Stimulated activated CD4-positive, alpha-beta T cell treated with anti-CD3 and anti-CD28 coated beads, Interleukin-4, amount 100 ng/mL, for 48 hours (primary cell): ENCODE measurements at regions not wholly inside any gene's neighbourhood (a gene's known extent, or its start where the extent isn't known, plus 50 kb on each side); places are given as distances from the start of the nearest gene placed in this dataset.
"Not testable (repeated sequence)": the region's sequence is repeated elsewhere in the genome, so short reads cannot be mapped to it uniquely, and the experiment has no call there.

Experiments
- DNase-seq, 2 donors: peaks; one replicate each; pipeline ENCODE4 v3.0.0-alpha.2; 2020; ENCODE audit warnings: low read depth in 2 of 2

DNA sequence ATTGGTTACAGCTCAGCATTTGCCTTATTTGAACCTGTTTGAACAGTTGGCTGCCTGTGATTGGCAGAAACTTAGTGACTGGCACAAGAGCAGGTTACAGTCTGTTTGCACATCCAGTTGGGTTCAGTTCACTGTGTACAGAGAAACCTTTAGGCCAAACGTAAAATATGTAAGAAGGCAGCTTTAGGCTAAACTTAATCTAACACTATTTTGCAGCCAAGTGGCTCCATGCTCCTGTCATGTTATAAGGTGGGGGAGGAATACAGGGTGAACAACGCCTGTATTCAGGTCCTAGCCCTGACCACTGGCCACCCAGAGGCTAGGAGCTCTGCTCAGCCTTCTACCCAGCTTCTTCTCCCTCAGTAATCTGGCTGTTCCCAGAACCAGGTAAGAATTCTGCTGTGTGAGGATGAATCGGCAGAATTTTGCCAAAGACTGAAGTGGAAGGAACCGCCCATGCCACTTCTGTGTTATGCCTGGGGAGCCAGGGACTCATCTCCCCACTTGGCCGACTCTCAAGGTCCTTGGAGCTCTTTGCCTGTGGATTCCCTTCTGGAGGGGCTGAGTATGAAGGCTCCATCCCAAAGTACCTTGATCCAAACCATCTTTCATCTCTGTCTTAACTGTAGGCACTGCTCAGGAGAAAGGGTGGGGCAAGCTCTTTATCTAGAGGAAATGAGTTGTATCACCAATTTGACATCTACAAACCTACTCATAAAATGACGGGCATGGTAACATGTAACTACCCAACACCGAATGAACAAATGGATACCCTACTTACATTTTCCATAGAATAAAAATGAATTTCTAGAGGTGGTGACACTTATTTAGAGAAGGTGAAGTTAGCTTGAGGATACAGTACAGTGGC lies 164.4 kb upstream of the NAMPT start:
- DNase-seq = no peak

DNA sequence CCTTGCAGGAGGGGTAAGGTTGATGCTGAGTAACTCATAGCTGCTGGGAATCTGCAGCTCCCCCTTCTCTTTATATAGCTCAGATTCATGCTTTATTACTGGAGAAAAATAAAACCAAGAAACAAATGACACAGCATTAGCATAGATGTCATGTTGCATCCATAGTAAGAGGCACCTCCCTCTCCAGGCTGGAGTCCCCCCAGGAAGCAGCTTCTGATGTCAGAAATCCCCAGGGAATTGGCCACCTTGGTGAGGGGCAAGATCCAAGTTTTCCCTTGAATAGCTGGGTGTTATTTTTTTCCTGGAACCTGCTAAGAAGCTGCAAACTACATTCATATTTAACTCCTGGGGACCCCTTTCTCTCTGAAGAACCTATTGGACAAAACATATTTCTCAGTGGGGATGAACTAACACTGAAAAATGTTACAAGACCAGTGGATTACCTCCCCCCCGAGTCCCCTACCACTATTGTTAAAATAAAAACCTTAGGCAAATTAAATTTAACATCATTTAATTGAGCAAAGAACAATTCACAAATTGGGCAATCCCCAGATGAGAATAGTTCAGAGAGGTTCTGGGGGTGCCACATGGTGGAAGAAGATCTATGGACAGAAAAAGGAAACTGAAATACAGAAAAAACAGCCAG lies 163.7 kb upstream of the NAMPT start:
- DNase-seq = no peak

DNA sequence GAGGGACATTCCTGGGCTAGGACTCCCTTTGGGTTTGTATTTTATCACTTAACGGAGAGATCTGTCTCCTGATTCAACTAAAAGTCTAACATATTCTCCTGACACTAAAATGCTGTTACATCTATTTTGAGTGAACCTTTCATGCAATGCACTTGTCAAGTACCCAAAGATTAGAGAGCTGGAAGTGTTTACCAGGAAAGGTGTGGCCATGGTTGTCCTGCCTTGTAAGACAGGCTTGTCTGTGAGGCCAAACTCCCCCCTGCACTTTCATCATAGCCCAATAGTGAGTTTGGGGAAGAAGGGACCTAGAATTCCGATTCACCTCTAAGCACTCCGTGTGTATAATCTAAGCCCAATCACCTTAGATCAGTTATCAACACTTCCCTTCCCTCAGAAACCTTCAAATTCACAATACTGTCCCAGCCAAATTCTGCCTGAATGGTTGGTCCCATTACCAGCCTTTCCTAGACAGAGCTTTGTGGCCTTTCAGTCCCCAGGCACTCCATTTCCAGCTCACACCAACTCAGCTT lies 162.6 kb upstream of the NAMPT start:
- DNase-seq = no peak

DNA sequence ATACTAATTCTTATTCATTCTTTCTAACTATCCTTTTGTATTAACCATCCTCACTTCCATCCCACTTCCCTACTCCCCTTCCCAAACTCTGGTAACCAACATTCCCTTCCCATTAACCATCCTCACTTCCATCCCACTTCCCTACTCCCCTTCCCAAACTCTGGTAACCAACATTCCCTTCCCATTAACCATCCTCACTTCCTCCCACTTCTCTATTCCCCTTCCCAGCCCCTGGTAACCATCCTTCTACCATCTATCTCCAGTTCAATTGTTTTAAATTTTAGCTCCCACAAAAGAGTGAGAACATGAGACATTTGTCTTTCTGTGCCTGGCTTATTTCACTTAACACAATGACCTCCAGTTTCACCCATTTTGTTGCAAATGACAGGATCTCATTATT lies 160.6 kb upstream of the NAMPT start:
- not testable (repeated sequence) for DNase-seq

DNA sequence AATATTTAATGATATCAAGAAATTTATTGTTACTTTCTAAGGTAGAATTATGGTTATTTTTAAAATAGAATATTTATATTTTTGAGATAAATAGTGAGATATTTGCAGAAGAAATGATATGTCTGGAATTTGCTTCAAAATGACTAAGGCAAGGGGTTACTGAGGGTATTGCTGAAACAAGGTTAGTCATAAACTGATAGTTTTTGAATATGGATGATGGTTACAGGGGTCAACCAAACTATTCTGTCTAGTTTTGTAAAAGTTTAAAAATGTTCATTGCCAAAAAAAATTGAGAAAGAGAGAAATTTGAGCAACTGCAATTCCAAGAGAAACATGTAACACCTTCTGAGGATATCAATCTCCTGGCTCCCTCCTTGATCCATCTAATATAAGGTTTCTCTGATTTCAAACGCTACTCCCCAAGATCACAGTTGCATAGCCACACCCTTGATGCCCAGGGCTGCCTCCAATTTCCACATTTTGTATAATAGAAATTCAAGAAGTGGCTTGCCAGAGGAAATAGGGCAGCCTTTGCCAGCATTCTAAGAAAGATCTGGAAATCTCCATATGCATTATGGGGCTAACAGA lies 159.4 kb upstream of the NAMPT start:
- no peak for DNase-seq

DNA sequence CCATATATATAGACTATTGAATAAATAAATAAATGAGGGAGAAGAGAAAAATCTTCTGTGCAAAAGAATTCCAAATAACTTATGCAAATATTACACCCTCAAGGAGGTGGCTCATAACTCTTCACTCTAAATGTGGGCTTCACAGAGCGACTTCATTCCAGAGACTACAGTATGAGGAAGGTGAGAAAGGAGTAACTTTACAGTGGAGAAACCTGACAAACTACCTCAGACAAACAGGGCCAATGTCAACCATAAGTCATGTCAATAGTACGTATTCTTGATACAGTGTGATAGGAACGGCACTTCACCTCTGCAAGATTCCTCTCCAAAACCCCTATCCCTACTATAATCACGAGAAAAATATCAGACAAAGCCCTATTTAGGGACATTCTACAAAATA lies 158.4 kb upstream of the NAMPT start:
- no peak for DNase-seq

DNA sequence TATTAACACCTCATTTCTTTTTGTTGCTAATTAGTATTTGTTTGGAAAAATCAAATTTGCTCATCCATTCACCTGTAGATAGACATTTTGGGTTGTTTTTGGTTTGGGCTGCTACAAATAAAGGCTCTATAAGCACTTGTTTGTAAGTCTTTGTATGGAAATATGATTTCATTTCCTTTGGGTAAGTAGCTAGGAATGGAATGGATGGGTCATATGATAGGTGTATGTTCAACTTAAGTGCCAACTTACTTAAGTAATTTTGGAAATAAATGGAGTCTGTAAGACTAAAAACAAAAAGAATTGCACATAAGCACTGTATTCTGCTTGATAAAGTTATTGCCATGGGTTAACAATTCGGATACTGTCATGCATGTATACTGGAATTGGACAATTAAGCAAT lies 157.7 kb upstream of the NAMPT start:
- DNase-seq = no peak

DNA sequence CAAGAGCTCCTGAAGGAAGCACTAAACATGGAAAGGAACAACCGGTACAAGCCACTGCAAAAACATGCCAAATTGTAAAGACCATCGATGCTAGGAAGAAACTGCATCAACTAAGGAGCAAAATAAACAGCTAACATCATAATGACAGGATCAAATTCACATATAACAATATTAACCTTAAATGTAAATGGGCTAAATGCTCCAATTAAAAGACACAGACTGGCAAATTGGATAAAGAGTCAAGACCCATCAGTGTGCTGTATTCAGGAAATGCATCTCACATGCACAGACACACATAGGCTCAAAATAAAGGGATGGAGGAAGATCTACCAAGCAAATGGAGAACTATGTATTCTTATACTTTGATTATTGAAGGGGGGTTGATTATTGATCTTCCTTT lies 156.6 kb upstream of the NAMPT start:
- not testable (repeated sequence) for DNase-seq

DNA sequence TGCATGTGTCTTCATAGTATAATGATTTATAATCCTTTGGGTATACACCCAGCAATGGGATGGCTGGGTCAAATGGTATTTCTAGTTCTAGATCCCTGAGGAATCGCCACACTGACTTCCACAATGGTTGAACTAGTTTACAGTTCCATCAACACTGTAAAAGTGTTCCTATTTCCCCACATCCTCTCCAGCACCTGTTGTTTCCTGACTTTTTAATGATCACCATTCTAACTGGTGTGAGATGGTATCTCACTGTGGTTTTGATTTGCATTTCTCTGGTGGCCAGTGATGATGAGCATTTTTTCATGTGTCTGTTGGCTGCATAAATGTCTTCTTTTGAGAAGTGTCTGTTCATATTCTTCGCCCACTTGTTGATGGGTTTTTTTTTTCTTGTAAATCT lies 152.2 kb upstream of the NAMPT start:
- not testable (repeated sequence) for DNase-seq

DNA sequence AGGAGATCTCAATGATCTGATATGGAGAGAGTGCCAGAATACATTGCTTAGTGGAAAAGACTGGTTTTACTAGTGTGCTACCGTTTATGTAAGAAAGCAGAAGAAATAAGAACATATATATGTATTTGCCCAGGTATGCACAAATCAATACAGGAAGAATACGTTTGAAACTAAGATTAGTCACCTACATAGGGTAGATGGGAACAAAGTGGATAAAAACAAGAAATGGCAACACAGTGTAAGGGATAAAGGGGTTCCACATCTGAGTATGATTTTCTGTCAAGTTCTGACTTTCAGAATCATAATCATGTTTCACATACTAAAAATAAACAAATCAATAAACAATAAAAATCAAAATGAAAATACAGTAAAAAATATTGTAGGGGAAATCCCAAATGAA lies 148.6 kb upstream of the NAMPT start:
- no peak for DNase-seq

DNA sequence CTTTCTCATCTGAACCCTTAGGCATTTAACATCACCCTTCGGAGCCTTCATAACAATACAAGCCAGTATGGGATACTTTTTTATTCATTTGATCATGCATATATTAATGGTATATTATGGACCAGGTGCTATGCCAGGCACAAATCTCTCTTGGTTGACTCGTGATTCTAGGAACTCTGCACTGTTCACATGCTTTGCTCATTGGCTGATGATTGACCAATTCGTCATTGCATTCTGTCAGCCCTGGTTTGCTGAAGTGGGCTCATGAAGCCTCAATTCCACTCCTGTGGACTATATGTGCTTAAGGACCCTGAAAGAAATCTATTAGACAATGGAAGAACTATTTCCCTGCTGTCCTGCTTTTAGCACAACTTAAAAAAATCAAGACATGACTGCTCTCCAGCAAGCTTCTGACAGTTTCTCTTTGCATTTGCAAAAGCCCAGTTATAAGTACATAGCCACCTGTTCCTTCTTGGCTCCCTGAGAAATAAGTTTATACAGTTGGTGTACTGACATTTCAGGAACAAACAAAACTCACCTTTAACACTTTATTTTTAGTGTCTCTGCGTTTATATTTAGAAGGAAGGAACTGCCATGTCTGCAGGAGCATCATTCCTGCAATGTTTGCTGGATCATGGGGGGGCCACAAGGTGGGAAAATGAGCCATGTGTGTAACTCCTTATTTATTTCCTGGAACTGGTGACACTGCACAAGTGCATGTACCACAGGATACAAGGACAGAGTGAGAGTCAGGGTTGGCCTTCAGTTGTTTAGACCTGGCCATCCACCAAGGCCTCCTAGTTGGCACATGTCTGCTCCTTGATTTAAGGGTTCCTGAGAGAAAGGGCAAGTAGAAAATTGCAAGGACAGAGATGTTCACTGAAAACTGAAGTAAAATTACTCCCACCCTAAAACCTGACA lies 146.0 kb upstream of the NAMPT start:
- DNase-seq = no peak

DNA sequence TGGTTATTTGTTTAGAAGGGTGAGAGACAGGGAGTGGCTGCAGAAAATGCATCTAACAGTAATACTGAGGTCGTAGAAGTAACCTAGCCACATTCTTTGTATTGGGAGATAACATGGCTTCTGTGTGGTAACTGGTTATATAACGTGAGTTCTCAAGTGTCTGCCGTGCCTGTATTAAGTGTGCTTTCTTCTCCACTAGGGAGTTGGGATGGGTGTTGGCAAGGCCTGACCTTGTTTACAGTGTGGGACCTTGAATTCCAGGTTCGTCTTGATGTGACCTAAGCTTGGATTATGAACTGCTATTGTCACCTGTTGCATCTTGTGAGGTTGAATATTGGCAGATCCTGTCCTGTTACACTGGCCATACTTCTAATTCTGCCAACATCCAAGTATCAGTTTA lies 145.3 kb upstream of the NAMPT start:
- no peak for DNase-seq

DNA sequence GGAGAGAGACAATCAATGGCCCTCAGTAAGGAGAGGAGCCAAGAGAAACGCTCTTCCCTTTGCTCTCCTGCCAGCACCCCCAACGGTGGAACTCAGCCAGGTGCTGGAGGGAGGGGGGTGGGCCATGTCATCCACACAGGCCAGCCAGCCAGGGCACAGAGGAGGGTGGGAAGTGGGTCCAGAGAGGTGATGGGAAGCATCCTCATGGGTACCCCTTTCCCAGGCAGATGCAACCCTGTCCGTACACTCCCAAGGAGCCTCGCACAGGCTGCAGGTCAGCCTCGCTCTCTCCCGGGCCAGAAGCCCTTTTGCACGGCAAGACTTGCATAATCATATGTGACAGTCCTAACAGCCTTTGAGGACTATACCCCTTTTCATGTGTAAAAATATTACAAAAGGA lies 142.0 kb upstream of the NAMPT start:
- no peak for DNase-seq

DNA sequence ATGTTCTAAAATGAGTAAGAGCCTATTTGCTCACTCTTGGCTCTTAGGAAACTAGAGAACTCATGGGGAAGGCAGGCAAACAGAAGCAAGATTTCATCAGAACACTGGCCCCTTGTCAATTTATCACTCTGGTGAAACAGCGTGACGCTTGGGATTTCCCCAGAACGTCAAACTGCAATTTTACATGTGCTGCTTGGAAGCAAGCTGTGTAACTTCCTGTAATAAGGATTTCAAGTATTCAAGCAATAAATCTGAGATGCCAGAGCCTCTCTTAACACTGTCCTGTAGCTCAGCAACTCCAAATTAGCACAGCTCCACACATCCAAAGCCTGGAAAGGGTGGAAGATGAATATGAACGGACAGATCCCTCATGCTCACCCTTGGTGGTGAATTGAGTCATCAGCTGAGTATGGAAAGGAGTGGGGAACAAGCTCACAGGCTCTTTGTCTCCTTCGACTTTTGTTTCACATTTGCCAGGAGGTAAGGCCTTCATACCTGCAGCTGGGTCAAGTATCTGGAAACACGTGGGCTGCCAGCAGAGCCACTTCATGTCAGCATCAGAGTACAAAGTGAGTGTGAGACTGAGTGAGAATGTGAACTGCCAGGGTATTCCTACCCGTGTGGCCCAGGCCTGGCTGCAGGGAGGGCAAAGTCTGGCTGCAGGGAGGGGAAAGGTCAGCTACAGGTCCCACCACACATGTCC lies 140.4 kb upstream of the NAMPT start:
- DNase-seq = peak; percentile 54 to 80

DNA sequence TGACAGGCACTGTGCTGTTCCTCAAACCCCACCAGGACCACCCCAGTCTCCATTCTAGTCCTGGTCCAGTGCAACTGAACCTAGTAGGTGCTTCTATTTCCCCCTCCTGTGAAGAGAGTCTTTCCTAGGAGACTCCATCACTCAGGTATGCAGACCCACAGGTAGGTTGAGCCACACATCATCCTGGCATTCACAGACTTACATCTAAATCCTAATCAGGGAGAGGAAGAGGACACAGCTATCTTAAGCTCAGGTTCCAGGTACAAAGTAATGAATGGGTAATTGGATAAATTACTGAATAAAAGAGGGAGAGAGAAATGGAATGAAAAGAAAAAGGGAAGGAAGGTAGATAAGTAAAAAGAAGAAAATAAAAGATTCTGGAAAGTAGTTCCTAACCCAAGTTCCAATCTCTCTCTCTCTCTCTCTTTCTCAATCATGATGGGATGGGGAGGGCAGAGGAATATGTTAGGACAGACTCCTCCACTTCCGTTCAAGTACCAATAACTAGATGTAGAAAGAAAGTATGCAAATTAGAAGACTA lies 139.8 kb upstream of the NAMPT start:
- DNase-seq = no peak

DNA sequence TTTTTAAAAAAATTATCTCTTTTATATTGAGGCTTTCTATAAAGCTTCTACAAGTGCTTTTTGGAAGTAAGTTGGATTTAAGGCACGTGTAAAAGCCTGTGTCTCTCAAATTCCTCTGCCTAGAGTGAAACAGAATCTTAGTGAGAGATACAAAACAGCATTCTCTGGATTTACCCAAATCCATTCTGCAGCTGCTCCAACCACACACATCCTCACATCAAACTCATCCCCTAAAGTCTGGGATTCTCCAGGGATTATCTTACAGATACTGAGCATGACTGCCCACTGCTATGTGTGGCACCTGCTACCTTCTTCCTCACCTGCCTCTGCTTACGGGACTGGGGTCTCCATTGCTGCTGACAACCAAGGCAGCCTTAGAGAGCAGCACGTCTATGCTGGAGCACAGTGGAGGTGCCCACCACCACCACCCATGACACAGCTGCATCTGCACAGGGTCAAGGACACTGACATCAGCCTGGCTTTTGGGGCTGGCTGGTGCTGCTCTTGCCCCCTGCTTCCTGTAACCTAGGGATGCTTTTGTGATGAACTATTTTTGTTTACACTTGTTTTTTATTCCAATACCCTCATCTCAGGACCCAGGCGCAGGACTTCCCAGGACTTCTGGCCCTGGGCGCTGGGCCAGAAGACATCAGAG lies 139.2 kb upstream of the NAMPT start:
- no peak for DNase-seq

DNA sequence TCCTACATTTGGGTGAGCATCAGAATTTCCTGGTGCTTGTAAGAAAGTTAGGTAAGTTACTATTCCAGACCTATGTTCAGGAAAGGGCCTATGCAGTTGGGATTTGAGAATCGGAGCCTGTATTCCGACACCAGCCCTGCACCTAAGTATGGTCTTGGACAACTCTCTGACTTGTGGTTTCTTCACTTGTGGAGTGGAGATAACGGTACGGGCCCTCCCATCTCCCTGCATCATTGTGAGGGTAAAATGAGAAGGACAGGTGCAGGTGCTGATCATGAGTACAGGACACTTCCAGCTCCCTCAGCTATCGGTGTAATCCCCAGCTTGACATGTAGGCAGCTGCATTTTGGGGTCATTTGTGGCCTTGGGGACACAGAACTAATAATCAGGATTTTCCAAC lies 138.3 kb upstream of the NAMPT start:
- no peak for DNase-seq

DNA sequence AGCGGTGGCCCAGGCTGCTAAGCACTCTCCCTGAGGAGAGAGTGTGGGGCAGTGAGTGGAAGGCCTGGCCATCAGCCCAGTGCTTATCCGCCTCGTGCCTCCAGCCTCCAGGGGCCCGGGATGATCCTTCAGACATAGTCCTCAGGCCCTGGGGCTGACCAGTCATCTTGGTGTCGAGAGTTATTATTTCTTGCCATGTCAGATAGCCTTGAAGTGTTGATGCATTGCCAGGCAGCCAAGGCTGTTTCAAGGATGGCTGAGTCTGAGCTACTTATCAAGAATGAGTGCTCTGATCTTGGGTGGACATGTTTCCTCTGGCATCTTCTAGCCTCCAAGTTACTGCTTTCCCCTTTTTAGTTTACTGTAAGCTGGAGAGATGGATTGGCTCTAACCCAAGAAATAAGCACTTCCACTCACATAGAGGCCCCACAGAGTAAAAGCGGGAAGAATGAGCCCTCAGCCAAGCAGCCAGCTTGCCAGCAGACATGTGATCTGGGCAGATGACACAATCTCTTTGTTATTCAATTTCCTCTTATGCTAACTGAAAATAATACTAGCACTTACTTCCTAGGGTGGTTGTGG lies 136.5 kb upstream of the NAMPT start:
- DNase-seq = no peak

DNA sequence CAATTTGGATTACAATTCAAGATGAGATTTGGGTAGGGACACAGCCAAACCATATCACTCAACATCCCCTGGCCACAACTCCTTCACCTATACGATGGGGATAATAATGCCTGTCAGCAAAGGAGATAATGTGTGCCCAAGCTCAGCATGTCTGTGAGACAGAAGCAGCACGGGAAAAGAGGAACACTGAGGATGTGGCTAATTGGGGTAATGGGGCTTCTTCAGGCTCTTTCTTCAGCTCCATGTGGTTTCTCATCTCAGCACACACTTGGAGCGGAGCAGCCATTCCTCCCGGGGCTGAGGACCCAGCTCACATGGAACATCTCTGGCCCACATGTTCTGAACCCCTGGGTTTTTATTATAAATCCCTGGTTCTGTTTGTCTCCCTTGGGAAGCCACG lies 136.0 kb upstream of the NAMPT start:
- DNase-seq = no peak

DNA sequence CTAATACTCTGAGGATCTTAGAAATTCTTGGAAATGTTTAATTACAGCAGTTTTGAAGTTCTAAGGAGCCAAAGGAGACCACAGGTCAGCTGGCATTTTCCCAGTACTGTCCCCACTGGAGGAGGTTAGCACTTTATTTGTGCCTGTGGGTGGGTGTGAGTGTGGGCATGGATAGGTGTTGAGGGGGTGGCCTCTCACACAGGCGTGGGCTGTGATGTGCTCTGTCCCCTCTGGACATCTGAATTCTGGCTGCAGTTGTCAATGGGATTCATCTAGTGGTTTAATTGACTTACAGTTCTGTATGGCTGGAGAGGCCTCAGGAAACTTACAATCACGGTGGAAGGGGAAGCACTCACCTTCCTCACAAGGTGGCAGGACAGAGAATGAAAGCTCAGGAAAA lies 135.4 kb upstream of the NAMPT start:
- no peak for DNase-seq
